Transverse colon (tissue), 4 donors: ENCODE measurements at regions not wholly inside any gene's neighbourhood (a gene's known extent, or its start where the extent isn't known, plus 50 kb on each side); places are given as distances from the start of the nearest gene placed in this dataset.
"Not testable (repeated sequence)": the region's sequence is repeated elsewhere in the genome, so short reads cannot be mapped to it uniquely, and the experiment has no call there.

Experiments
- DNase-seq: peaks from one replicate; pipeline ENCODE4 v3.0.0-alpha.2; 2019
- H3K27ac ChIP-seq, 4 donors: fragments of 200-600 bp; sonication (generic); 2 replicates each; pipeline ENCODE4 v1.5.1; 2016 to 2018; ENCODE audit warnings: inconsistent platforms in 4 of 4
- H3K27me3 ChIP-seq: fragments of 200-600 bp; sonication (generic); 2 replicates; pipeline ENCODE4 v1.5.1; 2017; ENCODE audit warnings: inconsistent platforms
- H3K36me3 ChIP-seq, 4 donors: fragments of 200-600 bp; sonication (generic); 2 replicates each; pipeline ENCODE4 v1.5.1; 2017 to 2019; ENCODE audit warnings: inconsistent platforms in 4 of 4
- H3K4me1 ChIP-seq, 4 donors: fragments of 200-600 bp; sonication (generic); 2 replicates each; pipeline ENCODE4 v1.5.1; 2017 to 2020; ENCODE audit warnings: inconsistent platforms in 4 of 4
- H3K4me3 ChIP-seq, 4 donors: fragments of 200-600 bp; sonication (generic); 1 replicate in 1 of 4; 2 replicates in 3 of 4; pipeline versions ENCODE4 v1.5.1 to v1.6.1; 2017 to 2019; ENCODE audit warnings: inconsistent platforms in 4 of 4
- H3K9me3 ChIP-seq, 2 donors: fragments of 200-600 bp; sonication (generic); 2 replicates each; pipeline ENCODE4 v1.5.1; 2017 to 2019; ENCODE audit warnings: inconsistent platforms in 2 of 2
- EP300 ChIP-seq: sonication (generic); formaldehyde crosslinking; IDR thresholded peaks from one replicate; pipeline ENCODE4 v1.6.1; 2017; ENCODE audit warnings: antibody characterized with exemption, low read depth
- POLR2A ChIP-seq: fragments of 450-650 bp; IDR thresholded peaks from one replicate; pipeline ENCODE4 v1.6.1; 2016; ENCODE audit warnings: antibody characterized with exemption, mild to moderate bottlenecking, moderate library complexity
- POLR2AphosphoS5 ChIP-seq, 3 donors: sonication (generic); formaldehyde crosslinking; IDR thresholded peaks; one replicate each; pipeline ENCODE4 v1.6.1; 2016; ENCODE audit warnings: antibody characterized with exemption in 3 of 3
- WGBS, 2 donors: methylation state at CpG; one replicate each; pipeline ENCODE4 v1.1.5; 2018; ENCODE audit warnings: low coverage in 1 of 2; 5-methylcytosine and 5-hydroxymethylcytosine counted together
- in situ Hi-C, 4 donors: fragments of 200-750 bp; cut with MboI; loops; one replicate each; pipeline versions ENCODE4 v1.15.0 to v1.15.1; 2017; ENCODE audit warnings: low sequenced_read_pairs in 3 of 4, low pct_ligation_motif_present in 1 of 4, low pct_unique_long_range_greater_than_20kb in 1 of 4
- intact Hi-C: fragments of 100-400 bp; cut with DNase I; formaldehyde crosslinking; loops from one replicate; pipeline ENCODE4 v1.15.1; 2023; ENCODE audit warnings: low total_unique reads
- TF ChIP-seq, protein P1 (sequence below), 5 experiments: fragments of 200-600 bp in 3 of 5; fragments of 450-650 bp in 2 of 5; sonication (generic) in 3 of 5; IDR thresholded peaks; 1 replicate in 2 of 5; 2 replicates in 3 of 5; pipeline ENCODE4 v1.5.1; 2016 to 2017; ENCODE audit warnings: antibody characterized with exemption in 5 of 5, inconsistent platforms in 3 of 5, mild to moderate bottlenecking in 2 of 5, moderate library complexity in 1 of 5

DNA sequence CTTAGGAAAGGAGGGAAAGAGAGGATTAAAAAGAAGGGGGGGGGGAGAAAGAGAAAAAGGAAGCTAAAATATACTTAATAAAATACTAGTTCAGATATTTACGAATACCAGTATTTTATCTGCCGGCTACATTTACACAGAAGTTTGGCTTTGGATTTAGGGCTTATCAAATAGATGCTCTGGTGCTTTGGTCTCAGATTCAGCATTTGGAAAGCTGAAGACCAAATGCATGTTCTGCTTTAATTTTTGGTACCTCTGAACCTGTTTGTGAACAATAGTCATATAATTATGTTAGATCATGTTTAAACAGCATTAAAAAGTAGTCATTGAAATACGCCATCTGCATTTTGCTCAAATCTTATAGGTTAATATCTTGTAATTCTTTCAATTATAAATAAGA lies 786.0 kb upstream of the CITED2 start:
- no peak for TF ChIP-seq POLR2A
- TF ChIP-seq EP300, result no peak
- no peak for TF ChIP-seq POLR2AphosphoS5 (IDR thresholded peaks at IDR 0.05)
- TF ChIP-seq, protein P1, sequence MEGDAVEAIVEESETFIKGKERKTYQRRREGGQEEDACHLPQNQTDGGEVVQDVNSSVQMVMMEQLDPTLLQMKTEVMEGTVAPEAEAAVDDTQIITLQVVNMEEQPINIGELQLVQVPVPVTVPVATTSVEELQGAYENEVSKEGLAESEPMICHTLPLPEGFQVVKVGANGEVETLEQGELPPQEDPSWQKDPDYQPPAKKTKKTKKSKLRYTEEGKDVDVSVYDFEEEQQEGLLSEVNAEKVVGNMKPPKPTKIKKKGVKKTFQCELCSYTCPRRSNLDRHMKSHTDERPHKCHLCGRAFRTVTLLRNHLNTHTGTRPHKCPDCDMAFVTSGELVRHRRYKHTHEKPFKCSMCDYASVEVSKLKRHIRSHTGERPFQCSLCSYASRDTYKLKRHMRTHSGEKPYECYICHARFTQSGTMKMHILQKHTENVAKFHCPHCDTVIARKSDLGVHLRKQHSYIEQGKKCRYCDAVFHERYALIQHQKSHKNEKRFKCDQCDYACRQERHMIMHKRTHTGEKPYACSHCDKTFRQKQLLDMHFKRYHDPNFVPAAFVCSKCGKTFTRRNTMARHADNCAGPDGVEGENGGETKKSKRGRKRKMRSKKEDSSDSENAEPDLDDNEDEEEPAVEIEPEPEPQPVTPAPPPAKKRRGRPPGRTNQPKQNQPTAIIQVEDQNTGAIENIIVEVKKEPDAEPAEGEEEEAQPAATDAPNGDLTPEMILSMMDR (IDR thresholded peaks at IDR 0.05), result no peak
- H3K9me3 ChIP-seq, result no peaks in the 10 kb centered on the region
- no peaks in the 10 kb centered on the region for H3K36me3 ChIP-seq
- no peaks in the 10 kb centered on the region for H3K4me1 ChIP-seq
- in situ Hi-C loops (no loop called here), intact Hi-C loops (no loop called here)
- H3K27me3 ChIP-seq, result no peaks in the 10 kb centered on the region
- H3K4me3 ChIP-seq, result no peak overlapping the region
- no peak for DNase-seq
- no peak overlapping the region for H3K27ac ChIP-seq
- WGBS, 2 donors, result 96 to 97% methylated on average over 3 of the region's 3 CpGs

DNA sequence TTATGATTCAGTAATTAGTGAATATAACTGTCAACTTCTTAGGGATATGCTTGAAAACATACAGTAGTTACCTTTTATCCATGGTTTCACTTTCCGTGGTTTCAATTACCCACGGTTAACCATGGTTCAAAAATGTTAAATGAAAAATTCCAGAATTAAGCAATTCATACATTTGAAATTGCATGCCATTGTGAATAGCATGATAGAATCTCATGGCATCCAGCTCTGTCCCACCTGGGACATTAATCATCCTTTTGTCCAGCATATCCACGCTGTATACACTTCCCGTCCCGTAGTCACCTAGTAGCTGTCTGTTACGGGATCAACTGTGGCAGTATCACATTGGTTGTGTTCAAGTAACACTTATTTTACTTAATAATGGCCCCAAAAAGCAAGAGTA lies 781.7 kb upstream of the CITED2 start:
- TF ChIP-seq, protein P1 (IDR thresholded peaks at IDR 0.05), result no peak
- TF ChIP-seq POLR2A, result no peak
- no peak for TF ChIP-seq POLR2AphosphoS5 (IDR thresholded peaks at IDR 0.05)
- TF ChIP-seq EP300, result no peak
- no peak for DNase-seq
- H3K27me3 ChIP-seq, result no peaks in the 10 kb centered on the region
- 93 to 95% methylated on average over 6 of the region's 6 CpGs for WGBS, 2 donors
- intact Hi-C loops (no loop called here), in situ Hi-C loops (no loop called here)
- H3K36me3 ChIP-seq, result no peaks in the 10 kb centered on the region
- no peak overlapping the region for H3K27ac ChIP-seq
- no peaks in the 10 kb centered on the region for H3K4me1 ChIP-seq
- no peak overlapping the region for H3K4me3 ChIP-seq
- H3K9me3 ChIP-seq, result no peaks in the 10 kb centered on the region

DNA sequence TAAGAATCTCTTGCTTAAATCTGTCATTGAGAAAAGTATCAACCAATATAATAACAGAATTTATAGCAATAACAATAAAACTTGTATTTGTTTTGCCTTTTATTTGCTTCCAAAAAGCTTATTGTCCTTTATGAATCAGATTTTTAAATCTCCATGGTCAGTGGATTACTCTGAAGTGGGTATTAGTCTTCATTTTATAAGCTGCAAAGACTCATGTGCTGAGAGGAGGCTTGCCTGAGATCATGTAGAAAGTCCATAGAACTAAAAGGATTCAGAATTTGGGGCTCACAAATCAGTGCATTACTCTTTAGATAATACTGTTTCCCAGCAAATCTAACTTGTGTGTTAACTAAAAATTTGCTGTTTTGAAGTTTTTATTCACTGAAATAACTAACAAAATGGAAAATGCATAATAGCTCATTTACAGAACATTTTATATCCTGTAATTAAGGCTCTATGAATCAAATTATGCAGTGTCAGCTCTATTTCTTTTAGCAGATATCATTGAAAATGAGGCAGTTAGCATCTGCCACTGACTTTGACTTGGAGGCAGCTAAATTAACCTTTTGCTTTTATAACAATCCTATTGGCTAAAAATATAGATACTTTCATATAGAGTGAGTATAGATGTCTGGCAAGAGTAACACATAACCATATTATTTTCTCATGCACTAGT lies 781.1 kb upstream of the CITED2 start:
- Histone ChIP-seq H3K4me3 (no peak overlapping the region), H3K27ac (no peak overlapping the region), H3K9me3 (no peaks in the 10 kb centered on the region), H3K27me3 (no peaks in the 10 kb centered on the region), H3K4me1 (no peaks in the 10 kb centered on the region), H3K36me3 (no peaks in the 10 kb centered on the region)
- in situ Hi-C loops, result no loop called here
- DNase-seq, result no peak
- intact Hi-C loops, result no loop called here
- TF ChIP-seq, protein P1 (IDR thresholded peaks at IDR 0.05), result no peak
- TF ChIP-seq POLR2A (no peak), POLR2AphosphoS5 (IDR thresholded peaks at IDR 0.05) (no peak), EP300 (no peak)

DNA sequence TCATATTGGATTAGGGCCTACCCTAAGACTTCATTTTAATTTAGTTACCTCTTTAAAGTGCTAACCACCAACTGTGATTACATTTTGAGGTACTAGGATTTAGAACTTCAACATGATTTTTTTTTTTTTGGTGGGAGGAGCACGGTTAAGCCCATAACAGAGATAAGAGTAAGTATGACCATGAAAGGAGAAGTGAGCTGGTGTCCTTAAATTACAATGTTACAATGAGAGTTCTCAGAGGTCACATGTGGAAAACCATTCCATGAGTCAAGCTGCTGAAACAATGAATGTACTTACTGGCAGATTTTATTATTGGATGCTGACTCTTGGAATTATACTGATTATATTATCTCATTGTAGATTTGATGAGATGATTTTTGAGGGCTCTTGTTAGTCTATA lies 779.3 kb upstream of the CITED2 start:
- H3K27ac ChIP-seq, result no peak overlapping the region
- DNase-seq, result no peak
- H3K9me3 ChIP-seq, result no peaks in the 10 kb centered on the region
- no peaks in the 10 kb centered on the region for H3K27me3 ChIP-seq
- intact Hi-C loops, result no loop called here
- H3K36me3 ChIP-seq, result no peaks in the 10 kb centered on the region
- H3K4me1 ChIP-seq, result no peaks in the 10 kb centered on the region
- TF ChIP-seq EP300 (no peak), POLR2AphosphoS5 (IDR thresholded peaks at IDR 0.05) (no peak), POLR2A (no peak)
- TF ChIP-seq, protein P1 (IDR thresholded peaks at IDR 0.05), result no peak
- in situ Hi-C loops, result no loop called here
- H3K4me3 ChIP-seq, result no peak overlapping the region
- WGBS, 2 donors, result 77 to 90% methylated on average over 1 of the region's 1 CpG

DNA sequence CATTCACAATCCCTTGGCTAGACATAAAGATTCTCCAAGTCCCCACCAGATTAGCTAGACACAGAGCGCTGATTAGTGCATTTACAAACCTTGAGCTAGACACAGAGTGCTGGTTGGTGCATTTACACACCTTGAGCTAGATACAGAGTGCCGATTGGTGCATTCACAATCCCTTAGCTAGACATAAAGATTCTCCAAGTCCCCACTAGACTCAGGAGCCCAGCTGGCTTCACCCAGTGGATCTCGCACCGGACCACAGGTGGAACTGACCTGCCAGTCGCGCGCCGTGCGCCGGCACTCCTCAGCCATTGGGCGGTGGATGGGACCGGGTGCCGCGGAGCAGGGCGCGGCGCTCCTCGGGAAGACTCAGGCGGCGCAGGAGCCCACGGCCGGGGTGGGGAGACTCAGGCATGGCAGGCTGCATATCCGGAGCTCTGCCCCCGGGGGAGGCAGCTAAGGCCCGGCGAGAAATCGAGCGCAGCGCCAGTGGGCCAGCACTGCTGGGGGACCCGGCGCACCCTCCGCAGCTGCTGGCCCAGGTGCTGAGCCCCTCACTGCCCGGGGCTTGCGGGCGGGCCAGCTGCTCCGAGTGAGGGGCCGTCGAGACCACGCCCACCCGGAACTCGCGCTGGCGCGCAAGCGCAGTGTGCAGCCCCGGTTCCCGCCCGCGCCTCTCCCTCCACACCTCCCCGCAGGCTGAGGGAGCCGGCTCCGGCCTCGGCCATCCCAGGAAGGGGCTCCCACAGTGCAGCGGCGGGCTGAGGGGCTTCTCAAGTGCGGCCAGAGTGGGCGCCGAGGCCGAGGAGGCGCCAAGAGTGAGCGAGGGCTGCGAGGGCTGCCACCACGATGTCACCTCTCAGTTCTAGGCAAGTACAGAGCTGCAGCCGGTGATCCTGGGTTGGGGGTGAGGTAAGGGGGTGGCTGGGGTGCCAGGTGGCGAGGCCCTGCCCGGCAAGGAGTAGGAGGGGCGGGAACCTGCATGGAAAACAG lies 773.7 kb upstream of the CITED2 start:
- H3K4me3 ChIP-seq, H3K27ac ChIP-seq, in situ Hi-C loops, H3K27me3 ChIP-seq, H3K36me3 ChIP-seq, H3K4me1 ChIP-seq, DNase-seq, intact Hi-C loops, H3K9me3 ChIP-seq: not testable (repeated sequence)
- 95% methylated on average over 67 of the region's 67 CpGs; no CpG with 5 or more reads in 1 of the 2 donors for WGBS, 2 donors
